ENCODE measurements at regions not wholly inside any gene's neighbourhood (a gene's known extent, or its start where the extent isn't known, plus 50 kb on each side); places are given as distances from the start of the nearest gene placed in this dataset.

GRCh38 chr2:2876331-2877221 lies 501.0 kb downstream of the EIPR1 start:
- H3K4me1 Mint-ChIP-seq: peaks cover 0 to 2% (median 0%) of the 10 kb centered on the region in 3 donors
- no peak overlapping the region for H3K27ac ChIP-seq (ENCODE audit: low read length)
- no peak for ATAC-seq (replicated peaks in 1 of 4)

GRCh38 chr2:2875831-2876230 lies 501.8 kb downstream of the EIPR1 start:
- no peaks in the 10 kb centered on the region for H3K4me1 Mint-ChIP-seq
- WGBS (ENCODE audit: insufficient coverage): 86% methylated on average over 4 of the region's 6 CpGs
- H3K36me3 Mint-ChIP-seq: no peaks in the 10 kb centered on the region
- H3K4me1 ChIP-seq (ENCODE audit: control insufficient read depth in 1 of 2, extremely low read depth in 1 of 2, insufficient read depth in 2 of 2, low read length in 2 of 2): no peaks in the 10 kb centered on the region
- no peaks in the 10 kb centered on the region for H3K27me3 Mint-ChIP-seq
- no peak overlapping the region for H3K27ac Mint-ChIP-seq
- POLR2A ChIA-PET: no interaction called here
- peak in 1 of 4 experiments; percentile 19 for ATAC-seq (replicated peaks in 1 of 4)
- CTCF ChIA-PET: no interaction called here
- no peaks in the 10 kb centered on the region for H3K27me3 ChIP-seq (replicated peaks in 1 of 2; ENCODE audit: control insufficient read depth in 2 of 2, extremely low read depth in 1 of 2, insufficient read depth in 2 of 2, low read length in 1 of 2)
- no peaks in the 10 kb centered on the region for H3K9me3 ChIP-seq
- H3K4me3 ChIP-seq (ENCODE audit: control insufficient read depth in 1 of 2, extremely low read depth in 1 of 2, low read length in 1 of 2): no peak overlapping the region
- H3K36me3 ChIP-seq (ENCODE audit: control insufficient read depth in 2 of 2, extremely low read depth in 1 of 2, insufficient read depth in 1 of 2, low read length in 1 of 2): no peaks in the 10 kb centered on the region
- H3K9me3 Mint-ChIP-seq: no peaks in the 10 kb centered on the region
- no peak overlapping the region for H3K27ac ChIP-seq (ENCODE audit: low read length)
- no peak overlapping the region for H3K4me3 Mint-ChIP-seq
- no peak for DNase-seq

More at GRCh38 chr2:2876331-2877221, 501.0 kb downstream of the EIPR1 start:
- DNase-seq: no peak
- no peaks in the 10 kb centered on the region for H3K36me3 Mint-ChIP-seq
- Histone ChIP-seq H3K36me3 (ENCODE audit: control insufficient read depth in 2 of 2, extremely low read depth in 1 of 2, insufficient read depth in 1 of 2, low read length in 1 of 2) (no peaks in the 10 kb centered on the region), H3K27me3 (replicated peaks in 1 of 2; ENCODE audit: control insufficient read depth in 2 of 2, extremely low read depth in 1 of 2, insufficient read depth in 2 of 2, low read length in 1 of 2) (no peaks in the 10 kb centered on the region), H3K9me3 (no peaks in the 10 kb centered on the region), H3K4me3 (ENCODE audit: control insufficient read depth in 1 of 2, extremely low read depth in 1 of 2, low read length in 1 of 2) (no peak overlapping the region), H3K4me1 (ENCODE audit: control insufficient read depth in 1 of 2, extremely low read depth in 1 of 2, insufficient read depth in 2 of 2, low read length in 2 of 2) (no peaks in the 10 kb centered on the region)
- ChIA-PET CTCF (no interaction called here), POLR2A (no interaction called here)
- no peaks in the 10 kb centered on the region for H3K9me3 Mint-ChIP-seq
- no peak overlapping the region for H3K27ac Mint-ChIP-seq
- no peaks in the 10 kb centered on the region for H3K27me3 Mint-ChIP-seq
- no peak overlapping the region for H3K4me3 Mint-ChIP-seq
- 73% methylated on average over 9 of the region's 18 CpGs for WGBS (ENCODE audit: insufficient coverage)

- Mint-ChIP-seq H3K4me1 (no peaks in the 10 kb centered on the region), H3K9me3 (no peaks in the 10 kb centered on the region), H3K4me3 (no peak overlapping the region), H3K27me3 (no peaks in the 10 kb centered on the region), H3K36me3 (no peaks in the 10 kb centered on the region), H3K27ac (no peak overlapping the region)
- DNase-seq: no peak
- Histone ChIP-seq H3K4me1 (ENCODE audit: control insufficient read depth in 1 of 2, extremely low read depth in 1 of 2, insufficient read depth in 2 of 2, low read length in 2 of 2) (no peaks in the 10 kb centered on the region), H3K9me3 (no peaks in the 10 kb centered on the region), H3K27me3 (replicated peaks in 1 of 2; ENCODE audit: control insufficient read depth in 2 of 2, extremely low read depth in 1 of 2, insufficient read depth in 2 of 2, low read length in 1 of 2) (no peaks in the 10 kb centered on the region), H3K4me3 (ENCODE audit: control insufficient read depth in 1 of 2, extremely low read depth in 1 of 2, low read length in 1 of 2) (no peak overlapping the region), H3K36me3 (ENCODE audit: control insufficient read depth in 2 of 2, extremely low read depth in 1 of 2, insufficient read depth in 1 of 2, low read length in 1 of 2) (no peaks in the 10 kb centered on the region), H3K27ac (ENCODE audit: low read length) (no peak overlapping the region)
- POLR2A ChIA-PET: no interaction called here
- 84% methylated on average over 9 of the region's 11 CpGs for WGBS (ENCODE audit: insufficient coverage)
- ATAC-seq (replicated peaks in 1 of 4): no peak
- CTCF ChIA-PET: no interaction called here
These were observed 502.3 kb downstream of the EIPR1 start for GRCh38 chr2:2875296-2875695.

- Mint-ChIP-seq H3K4me1 (no peaks in the 10 kb centered on the region), H3K27me3 (no peaks in the 10 kb centered on the region), H3K4me3 (no peak overlapping the region), H3K36me3 (no peaks in the 10 kb centered on the region), H3K27ac (no peak overlapping the region), H3K9me3 (no peaks in the 10 kb centered on the region)
- Histone ChIP-seq H3K4me3 (ENCODE audit: control insufficient read depth in 1 of 2, extremely low read depth in 1 of 2, low read length in 1 of 2) (no peak overlapping the region), H3K36me3 (ENCODE audit: control insufficient read depth in 2 of 2, extremely low read depth in 1 of 2, insufficient read depth in 1 of 2, low read length in 1 of 2) (no peaks in the 10 kb centered on the region), H3K27me3 (replicated peaks in 1 of 2; ENCODE audit: control insufficient read depth in 2 of 2, extremely low read depth in 1 of 2, insufficient read depth in 2 of 2, low read length in 1 of 2) (no peaks in the 10 kb centered on the region), H3K4me1 (ENCODE audit: control insufficient read depth in 1 of 2, extremely low read depth in 1 of 2, insufficient read depth in 2 of 2, low read length in 2 of 2) (no peaks in the 10 kb centered on the region), H3K9me3 (no peaks in the 10 kb centered on the region), H3K27ac (ENCODE audit: low read length) (no peak overlapping the region)
- ATAC-seq (replicated peaks in 1 of 4) (no peak), DNase-seq (no peak)
- ChIA-PET CTCF (no interaction called here), POLR2A (no interaction called here)
- 71% methylated on average over 9 of the region's 12 CpGs for WGBS (ENCODE audit: insufficient coverage)
These were observed 502.8 kb downstream of the EIPR1 start for GRCh38 chr2:2874805-2875204.

GRCh38 chr2:2874341-2874740 lies 503.3 kb downstream of the EIPR1 start:
- no peaks in the 10 kb centered on the region for H3K36me3 Mint-ChIP-seq
- Histone ChIP-seq H3K4me1 (ENCODE audit: control insufficient read depth in 1 of 2, extremely low read depth in 1 of 2, insufficient read depth in 2 of 2, low read length in 2 of 2) (no peaks in the 10 kb centered on the region), H3K9me3 (no peaks in the 10 kb centered on the region), H3K27me3 (replicated peaks in 1 of 2; ENCODE audit: control insufficient read depth in 2 of 2, extremely low read depth in 1 of 2, insufficient read depth in 2 of 2, low read length in 1 of 2) (no peaks in the 10 kb centered on the region), H3K27ac (ENCODE audit: low read length) (no peak overlapping the region), H3K4me3 (ENCODE audit: control insufficient read depth in 1 of 2, extremely low read depth in 1 of 2, low read length in 1 of 2) (no peak overlapping the region), H3K36me3 (ENCODE audit: control insufficient read depth in 2 of 2, extremely low read depth in 1 of 2, insufficient read depth in 1 of 2, low read length in 1 of 2) (no peaks in the 10 kb centered on the region)
- ATAC-seq (replicated peaks in 1 of 4) (no peak), DNase-seq (no peak)
- H3K27ac Mint-ChIP-seq: no peak overlapping the region
- H3K4me3 Mint-ChIP-seq: no peak overlapping the region
- no peaks in the 10 kb centered on the region for H3K9me3 Mint-ChIP-seq
- WGBS (ENCODE audit: insufficient coverage): 90% methylated on average over 9 of the region's 10 CpGs
- POLR2A ChIA-PET: no interaction called here
- no peaks in the 10 kb centered on the region for H3K27me3 Mint-ChIP-seq
- CTCF ChIA-PET: no interaction called here
- no peaks in the 10 kb centered on the region for H3K4me1 Mint-ChIP-seq

- WGBS (ENCODE audit: insufficient coverage): 45% methylated on average over 3 of the region's 7 CpGs
These were observed 504.2 kb downstream of the EIPR1 start for GRCh38 chr2:2873450-2873811.

More at GRCh38 chr2:2873450-2873811, 504.2 kb downstream of the EIPR1 start:
- no peak overlapping the region for H3K27ac Mint-ChIP-seq
- Histone ChIP-seq H3K4me3 (ENCODE audit: control insufficient read depth in 1 of 2, extremely low read depth in 1 of 2, low read length in 1 of 2) (no peak overlapping the region), H3K27ac (ENCODE audit: low read length) (no peak overlapping the region), H3K4me1 (ENCODE audit: control insufficient read depth in 1 of 2, extremely low read depth in 1 of 2, insufficient read depth in 2 of 2, low read length in 2 of 2) (no peaks in the 10 kb centered on the region), H3K27me3 (replicated peaks in 1 of 2; ENCODE audit: control insufficient read depth in 2 of 2, extremely low read depth in 1 of 2, insufficient read depth in 2 of 2, low read length in 1 of 2) (no peaks in the 10 kb centered on the region), H3K36me3 (ENCODE audit: control insufficient read depth in 2 of 2, extremely low read depth in 1 of 2, insufficient read depth in 1 of 2, low read length in 1 of 2) (no peaks in the 10 kb centered on the region), H3K9me3 (no peaks in the 10 kb centered on the region)
- ATAC-seq (replicated peaks in 1 of 4) (no peak), DNase-seq (no peak)
- ChIA-PET POLR2A (no interaction called here), CTCF (no interaction called here)
- H3K9me3 Mint-ChIP-seq: no peaks in the 10 kb centered on the region
- no peaks in the 10 kb centered on the region for H3K36me3 Mint-ChIP-seq
- H3K27me3 Mint-ChIP-seq: no peaks in the 10 kb centered on the region
- no peaks in the 10 kb centered on the region for H3K4me1 Mint-ChIP-seq
- no peak overlapping the region for H3K4me3 Mint-ChIP-seq

Measured in T-cell (primary cell).